ENCODE measurements at regions not wholly inside any gene's neighbourhood (a gene's known extent, or its start where the extent isn't known, plus 50 kb on each side); places are given as distances from the start of the nearest gene placed in this dataset.
"Not testable (repeated sequence)": the region's sequence is repeated elsewhere in the genome, so short reads cannot be mapped to it uniquely, and the experiment has no call there.

DNA sequence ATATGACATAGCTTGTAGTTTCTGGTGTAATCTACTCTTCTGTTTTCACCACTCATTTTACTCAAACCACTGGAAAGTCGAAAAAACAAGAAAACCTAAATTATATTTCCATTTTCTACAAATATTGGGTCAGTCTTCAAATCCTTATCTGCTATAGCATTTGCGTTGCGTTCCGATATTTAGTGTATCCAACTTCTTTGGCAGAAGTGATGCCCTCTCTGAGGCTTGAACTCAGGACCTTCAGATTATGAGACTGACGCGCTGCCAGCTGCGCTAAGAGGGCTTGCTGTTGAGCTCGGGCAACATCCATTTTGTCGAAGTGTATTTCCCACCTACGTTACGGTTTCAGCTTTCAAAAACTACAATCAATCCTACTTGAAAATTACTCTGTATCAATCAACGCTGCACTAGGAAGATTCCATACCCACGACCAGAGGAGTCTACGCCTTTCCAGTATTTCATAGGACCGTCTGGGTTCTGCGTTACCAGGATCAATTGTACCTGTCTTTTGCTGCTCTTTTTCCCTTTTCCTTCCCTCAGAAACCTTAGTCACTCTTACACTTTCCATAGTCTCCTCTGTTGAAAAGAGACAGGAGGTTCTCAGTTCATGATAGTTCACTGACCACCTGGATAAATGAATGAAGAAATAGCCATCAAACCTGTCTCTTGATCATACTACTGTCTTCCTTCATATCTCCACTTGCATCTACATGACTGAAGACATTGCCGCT is 140.5 kb upstream of the ZNF322 start:
- H3K4me3 ChIP-seq (ENCODE audit: control insufficient read depth in 1 of 2, extremely low read depth in 1 of 2, low read length in 1 of 2); H3K36me3 Mint-ChIP-seq; H3K27ac Mint-ChIP-seq; H3K36me3 ChIP-seq (ENCODE audit: control insufficient read depth in 2 of 2, extremely low read depth in 1 of 2, insufficient read depth in 1 of 2, low read length in 1 of 2); ATAC-seq (replicated peaks in 1 of 4); H3K9me3 ChIP-seq; H3K4me3 Mint-ChIP-seq; DNase-seq; CTCF ChIA-PET; POLR2A ChIA-PET; H3K9me3 Mint-ChIP-seq; H3K27me3 Mint-ChIP-seq; H3K4me1 ChIP-seq (ENCODE audit: control insufficient read depth in 1 of 2, extremely low read depth in 1 of 2, insufficient read depth in 2 of 2, low read length in 2 of 2); H3K27ac ChIP-seq (ENCODE audit: low read length); H3K27me3 ChIP-seq (replicated peaks in 1 of 2; ENCODE audit: control insufficient read depth in 2 of 2, extremely low read depth in 1 of 2, insufficient read depth in 2 of 2, low read length in 1 of 2); H3K4me1 Mint-ChIP-seq: not testable (repeated sequence)
- WGBS (ENCODE audit: insufficient coverage), result no CpG with 5 or more reads among the region's 17 CpGs

DNA sequence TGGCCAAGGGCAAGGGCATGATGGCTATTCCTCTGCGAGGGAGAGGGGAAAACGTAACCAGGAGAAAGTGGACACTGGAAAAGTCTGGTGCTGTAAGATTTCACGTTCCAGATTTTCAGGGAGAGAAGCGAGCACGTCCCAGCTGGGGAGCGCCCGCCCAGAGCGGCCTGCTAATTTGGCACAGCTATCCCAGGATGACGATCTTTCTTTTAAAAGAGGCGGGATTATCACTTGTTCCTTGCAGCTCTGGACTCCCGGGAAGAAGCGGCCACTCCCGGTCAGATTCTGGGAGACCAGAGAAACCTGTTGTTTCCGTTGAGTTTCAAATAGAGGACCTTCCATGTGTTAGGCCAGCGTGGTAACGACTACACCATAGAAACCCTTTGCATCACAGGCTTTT is 144.2 kb upstream of the ZNF322 start:
- CTCF ChIA-PET; H3K4me3 Mint-ChIP-seq; H3K27ac ChIP-seq (ENCODE audit: low read length); POLR2A ChIA-PET; H3K27me3 Mint-ChIP-seq; H3K27me3 ChIP-seq (replicated peaks in 1 of 2; ENCODE audit: control insufficient read depth in 2 of 2, extremely low read depth in 1 of 2, insufficient read depth in 2 of 2, low read length in 1 of 2); H3K4me1 Mint-ChIP-seq; DNase-seq; H3K9me3 Mint-ChIP-seq; H3K9me3 ChIP-seq; H3K27ac Mint-ChIP-seq; ATAC-seq (replicated peaks in 1 of 4); H3K4me1 ChIP-seq (ENCODE audit: control insufficient read depth in 1 of 2, extremely low read depth in 1 of 2, insufficient read depth in 2 of 2, low read length in 2 of 2); H3K36me3 Mint-ChIP-seq; H3K36me3 ChIP-seq (ENCODE audit: control insufficient read depth in 2 of 2, extremely low read depth in 1 of 2, insufficient read depth in 1 of 2, low read length in 1 of 2); H3K4me3 ChIP-seq (ENCODE audit: control insufficient read depth in 1 of 2, extremely low read depth in 1 of 2, low read length in 1 of 2): not testable (repeated sequence)
- no CpG with 5 or more reads among the region's 16 CpGs for WGBS (ENCODE audit: insufficient coverage)

DNA sequence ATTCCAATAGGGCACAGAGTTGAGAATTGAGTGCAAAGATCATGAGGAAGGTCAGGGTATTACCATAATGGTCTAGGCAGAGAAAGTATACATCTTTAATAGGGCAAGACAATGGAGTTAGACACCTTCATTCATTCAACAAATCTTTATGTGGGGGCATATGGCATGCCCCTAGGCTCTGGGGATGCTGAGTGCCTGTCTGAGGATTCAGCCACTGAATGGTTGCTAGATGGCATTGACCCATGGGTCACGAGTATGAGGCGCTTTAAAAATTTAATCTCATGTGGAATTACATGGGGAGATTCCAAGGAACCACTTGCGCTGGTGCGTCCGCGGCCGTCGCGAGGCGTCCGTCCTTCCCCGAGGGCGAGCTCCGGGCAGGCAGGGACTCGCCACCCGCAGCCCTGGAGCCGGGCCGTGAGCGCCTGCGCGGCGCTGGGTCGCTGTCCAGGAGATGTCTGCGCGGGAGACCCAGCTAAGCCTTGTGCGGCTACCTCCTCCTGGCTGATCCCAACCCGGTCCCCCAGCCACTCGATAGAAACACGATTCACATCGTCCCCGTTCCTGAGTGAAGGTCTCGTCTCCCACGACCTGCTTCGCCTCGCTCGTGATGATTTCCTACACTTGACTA is 152.1 kb upstream of the ZNF322 start:
- H3K27me3 ChIP-seq (replicated peaks in 1 of 2; ENCODE audit: control insufficient read depth in 2 of 2, extremely low read depth in 1 of 2, insufficient read depth in 2 of 2, low read length in 1 of 2); H3K9me3 Mint-ChIP-seq; H3K27me3 Mint-ChIP-seq; ATAC-seq (replicated peaks in 1 of 4); H3K4me3 Mint-ChIP-seq; H3K27ac ChIP-seq (ENCODE audit: low read length); H3K4me1 Mint-ChIP-seq; H3K27ac Mint-ChIP-seq; H3K9me3 ChIP-seq; H3K4me3 ChIP-seq (ENCODE audit: control insufficient read depth in 1 of 2, extremely low read depth in 1 of 2, low read length in 1 of 2); H3K36me3 Mint-ChIP-seq; POLR2A ChIA-PET; H3K36me3 ChIP-seq (ENCODE audit: control insufficient read depth in 2 of 2, extremely low read depth in 1 of 2, insufficient read depth in 1 of 2, low read length in 1 of 2); DNase-seq; CTCF ChIA-PET; H3K4me1 ChIP-seq (ENCODE audit: control insufficient read depth in 1 of 2, extremely low read depth in 1 of 2, insufficient read depth in 2 of 2, low read length in 2 of 2): not testable (repeated sequence)
- WGBS (ENCODE audit: insufficient coverage), result no CpG with 5 or more reads among the region's 36 CpGs

DNA sequence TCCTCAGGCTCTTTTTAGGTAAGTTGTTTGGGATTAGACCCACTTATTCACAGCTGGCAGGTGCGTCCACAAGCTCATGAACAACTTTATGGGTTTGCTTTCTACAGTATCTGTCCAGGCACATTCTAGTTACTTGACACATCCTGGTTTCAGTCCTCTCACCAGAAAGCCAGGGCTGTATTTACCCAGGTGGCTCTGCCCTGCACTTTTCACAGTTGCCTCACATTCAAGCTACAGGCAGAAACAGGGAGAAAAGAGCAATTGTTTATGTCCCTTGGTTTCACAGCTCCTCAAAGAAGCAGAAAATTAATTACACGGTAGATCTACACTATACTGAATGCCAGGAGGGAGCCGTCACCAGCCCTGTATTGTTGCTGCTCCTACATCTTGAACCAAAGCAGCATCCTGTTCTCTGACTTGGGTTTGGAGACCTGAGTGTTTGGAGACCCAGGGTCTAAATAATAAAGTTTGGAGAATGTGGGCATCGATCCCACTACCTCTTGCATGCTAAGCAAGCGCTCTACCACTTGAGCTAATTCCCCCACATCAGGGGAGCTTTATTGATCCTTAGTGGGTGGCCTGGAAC is 159.2 kb upstream of the ZNF322 start:
- POLR2A ChIA-PET, H3K4me1 Mint-ChIP-seq: not testable (repeated sequence)

DNA sequence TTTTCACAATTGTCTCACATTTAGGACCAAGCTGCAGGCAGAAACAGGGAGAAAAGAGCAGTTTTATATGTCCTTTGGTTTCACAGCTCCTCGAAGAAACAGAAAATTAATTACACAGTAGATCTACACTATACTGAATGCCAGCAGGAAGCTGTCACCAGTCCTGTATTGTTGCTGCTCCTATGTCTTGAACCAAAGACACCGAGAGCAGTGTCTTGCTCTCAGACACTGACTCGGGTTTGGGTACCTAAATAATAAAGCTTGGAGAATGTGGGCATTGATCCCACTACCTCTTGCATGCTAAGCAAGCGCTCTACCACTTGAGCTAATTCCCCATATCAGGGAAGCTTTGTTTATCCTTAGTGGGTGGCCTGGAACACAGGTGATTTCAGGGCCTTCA is 168.4 kb upstream of the ZNF322 start:
- H3K9me3 Mint-ChIP-seq; H3K36me3 ChIP-seq (ENCODE audit: control insufficient read depth in 2 of 2, extremely low read depth in 1 of 2, insufficient read depth in 1 of 2, low read length in 1 of 2); CTCF ChIA-PET; H3K27ac Mint-ChIP-seq; H3K4me1 ChIP-seq (ENCODE audit: control insufficient read depth in 1 of 2, extremely low read depth in 1 of 2, insufficient read depth in 2 of 2, low read length in 2 of 2); H3K36me3 Mint-ChIP-seq; POLR2A ChIA-PET; DNase-seq; ATAC-seq (replicated peaks in 1 of 4); H3K27me3 Mint-ChIP-seq; H3K4me3 ChIP-seq (ENCODE audit: control insufficient read depth in 1 of 2, extremely low read depth in 1 of 2, low read length in 1 of 2); H3K4me3 Mint-ChIP-seq; H3K27ac ChIP-seq (ENCODE audit: low read length); H3K4me1 Mint-ChIP-seq; H3K9me3 ChIP-seq; H3K27me3 ChIP-seq (replicated peaks in 1 of 2; ENCODE audit: control insufficient read depth in 2 of 2, extremely low read depth in 1 of 2, insufficient read depth in 2 of 2, low read length in 1 of 2): not testable (repeated sequence)
- no CpG with 5 or more reads among the region's 4 CpGs for WGBS (ENCODE audit: insufficient coverage)

More for the DNA sequence above, 159.2 kb upstream of the ZNF322 start:
- H3K4me3 Mint-ChIP-seq; H3K27ac Mint-ChIP-seq; H3K27me3 ChIP-seq (replicated peaks in 1 of 2; ENCODE audit: control insufficient read depth in 2 of 2, extremely low read depth in 1 of 2, insufficient read depth in 2 of 2, low read length in 1 of 2); ATAC-seq (replicated peaks in 1 of 4); H3K27me3 Mint-ChIP-seq; H3K36me3 ChIP-seq (ENCODE audit: control insufficient read depth in 2 of 2, extremely low read depth in 1 of 2, insufficient read depth in 1 of 2, low read length in 1 of 2); H3K4me3 ChIP-seq (ENCODE audit: control insufficient read depth in 1 of 2, extremely low read depth in 1 of 2, low read length in 1 of 2); H3K9me3 Mint-ChIP-seq; H3K9me3 ChIP-seq; H3K27ac ChIP-seq (ENCODE audit: low read length); CTCF ChIA-PET; H3K36me3 Mint-ChIP-seq; H3K4me1 ChIP-seq (ENCODE audit: control insufficient read depth in 1 of 2, extremely low read depth in 1 of 2, insufficient read depth in 2 of 2, low read length in 2 of 2); DNase-seq: not testable (repeated sequence)
- WGBS (ENCODE audit: insufficient coverage), result no CpG with 5 or more reads among the region's 5 CpGs

DNA sequence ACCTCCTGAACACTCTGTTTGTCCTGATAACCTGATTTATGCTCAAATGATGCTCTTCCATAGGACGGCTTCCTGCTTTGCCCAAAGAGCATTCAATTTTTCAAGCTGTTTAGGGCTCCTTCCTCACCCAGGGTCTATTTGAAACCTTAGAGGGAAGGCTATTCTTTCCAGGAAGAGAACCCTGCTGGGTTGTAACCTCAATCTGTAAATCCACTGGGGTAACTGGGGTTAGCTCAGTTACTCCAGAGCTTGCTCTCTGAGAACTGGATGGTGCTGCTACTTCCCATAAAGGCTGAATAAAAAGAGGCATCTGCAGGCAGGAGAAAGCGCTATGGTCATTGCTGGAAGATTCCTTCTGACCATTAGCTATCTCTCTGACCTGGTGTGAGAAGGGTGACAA is 169.9 kb upstream of the ZNF322 start:
- H3K27ac Mint-ChIP-seq; H3K36me3 Mint-ChIP-seq; H3K27me3 Mint-ChIP-seq; POLR2A ChIA-PET; H3K9me3 Mint-ChIP-seq; H3K4me3 Mint-ChIP-seq; H3K4me3 ChIP-seq (ENCODE audit: control insufficient read depth in 1 of 2, extremely low read depth in 1 of 2, low read length in 1 of 2); H3K36me3 ChIP-seq (ENCODE audit: control insufficient read depth in 2 of 2, extremely low read depth in 1 of 2, insufficient read depth in 1 of 2, low read length in 1 of 2); DNase-seq; H3K4me1 Mint-ChIP-seq; H3K9me3 ChIP-seq; H3K4me1 ChIP-seq (ENCODE audit: control insufficient read depth in 1 of 2, extremely low read depth in 1 of 2, insufficient read depth in 2 of 2, low read length in 2 of 2); H3K27me3 ChIP-seq (replicated peaks in 1 of 2; ENCODE audit: control insufficient read depth in 2 of 2, extremely low read depth in 1 of 2, insufficient read depth in 2 of 2, low read length in 1 of 2); ATAC-seq (replicated peaks in 1 of 4); H3K27ac ChIP-seq (ENCODE audit: low read length); CTCF ChIA-PET: not testable (repeated sequence)
- WGBS (ENCODE audit: insufficient coverage), result no CpG with 5 or more reads among the region's 2 CpGs

Measured in T-cell (primary cell).